Breast epithelium (tissue), 4 donors: ENCODE measurements at regions not wholly inside any gene's neighbourhood (a gene's known extent, or its start where the extent isn't known, plus 50 kb on each side); places are given as distances from the start of the nearest gene placed in this dataset.
A peak's percentile ranks its signal among the peaks of the same experiment; 100 is the strongest.

ENCODE experiments used
- DNase-seq, 2 donors: peaks; one replicate each; pipeline ENCODE4 v3.0.0-alpha.2; 2019; ENCODE audit warnings: low spot score in 2 of 2
- H3K27ac ChIP-seq, 2 donors: fragments of 200-600 bp; sonication (generic) in 1 of 2; one replicate each; pipeline ENCODE4 v1.5.1; 2016 to 2019; ENCODE audit warnings: mild to moderate bottlenecking in 1 of 2
- H3K27me3 ChIP-seq, 2 donors: fragments of 200-600 bp; sonication (generic) in 1 of 2; one replicate each; pipeline versions ENCODE4 v1.5.1 to v1.6.0; 2017 to 2019; ENCODE audit warnings: control low read depth in 1 of 2, mild to moderate bottlenecking in 1 of 2
- H3K36me3 ChIP-seq: fragments of 200-600 bp; one replicate; pipeline ENCODE4 v1.5.1; 2019
- H3K4me1 ChIP-seq, 2 donors: fragments of 200-600 bp; sonication (generic); one replicate each; pipeline ENCODE4 v1.5.1; 2016 to 2019; ENCODE audit warnings: control low read depth in 1 of 2
- H3K4me3 ChIP-seq, 3 donors: fragments of 200-600 bp; sonication (generic); 1 replicate in 2 of 3; 2 replicates in 1 of 3; pipeline ENCODE4 v1.5.1; 2016 to 2019; ENCODE audit warnings: mild to moderate bottlenecking in 3 of 3, moderate library complexity in 2 of 3
- H3K9me3 ChIP-seq, 2 donors: fragments of 200-600 bp; sonication (generic) in 1 of 2; one replicate each; pipeline ENCODE4 v1.5.1; 2016 to 2019; ENCODE audit warnings: control low read depth in 1 of 2
- POLR2A ChIP-seq: fragments of 450-650 bp; IDR thresholded peaks from one replicate; pipeline ENCODE4 v1.6.1; 2016; ENCODE audit warnings: antibody characterized with exemption, mild to moderate bottlenecking, moderate library complexity
- POLR2AphosphoS5 ChIP-seq, 3 donors: sonication (generic); formaldehyde crosslinking; IDR thresholded peaks; one replicate each; pipeline ENCODE4 v1.6.1; 2017; ENCODE audit warnings: antibody characterized with exemption in 3 of 3
- intact Hi-C: fragments of 100-400 bp; cut with DNase I; formaldehyde crosslinking; loops from one replicate; pipeline ENCODE4 v1.15.1; 2023; ENCODE audit warnings: low total_unique reads
- TF ChIP-seq, protein P1 (sequence below), 3 donors: fragments of 450-650 bp; IDR thresholded peaks; one replicate each; pipeline ENCODE4 v1.5.1; 2016 to 2017; ENCODE audit warnings: antibody characterized with exemption in 3 of 3, mild to moderate bottlenecking in 3 of 3, moderate library complexity in 3 of 3

DNA sequence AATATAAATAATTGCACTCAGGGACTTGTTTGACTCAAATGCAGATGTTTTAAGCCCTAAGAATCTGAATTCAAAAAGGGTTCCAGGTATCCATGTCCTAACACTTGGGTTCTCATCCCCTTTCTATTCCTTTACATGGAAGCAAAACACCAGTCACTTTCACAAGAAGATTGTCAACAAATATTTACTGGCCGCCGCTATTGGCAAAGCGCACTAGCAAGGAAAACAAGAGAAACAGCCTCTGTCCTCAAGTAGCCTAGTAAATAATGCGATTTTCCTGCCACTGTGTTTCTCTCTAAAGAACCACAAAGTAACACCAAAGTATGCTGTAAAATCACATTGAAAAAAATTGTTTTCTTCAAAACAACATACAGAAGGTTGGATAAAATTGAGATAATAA lies 66.7 kb upstream of the EZH2 start:
- H3K36me3 ChIP-seq = no peaks in the 10 kb centered on the region
- intact Hi-C loops = no loop called here
- no peak overlapping the region for H3K27ac ChIP-seq
- TF ChIP-seq POLR2A = no peak
- TF ChIP-seq POLR2AphosphoS5 (IDR thresholded peaks at IDR 0.05) = no peak
- TF ChIP-seq, protein P1, sequence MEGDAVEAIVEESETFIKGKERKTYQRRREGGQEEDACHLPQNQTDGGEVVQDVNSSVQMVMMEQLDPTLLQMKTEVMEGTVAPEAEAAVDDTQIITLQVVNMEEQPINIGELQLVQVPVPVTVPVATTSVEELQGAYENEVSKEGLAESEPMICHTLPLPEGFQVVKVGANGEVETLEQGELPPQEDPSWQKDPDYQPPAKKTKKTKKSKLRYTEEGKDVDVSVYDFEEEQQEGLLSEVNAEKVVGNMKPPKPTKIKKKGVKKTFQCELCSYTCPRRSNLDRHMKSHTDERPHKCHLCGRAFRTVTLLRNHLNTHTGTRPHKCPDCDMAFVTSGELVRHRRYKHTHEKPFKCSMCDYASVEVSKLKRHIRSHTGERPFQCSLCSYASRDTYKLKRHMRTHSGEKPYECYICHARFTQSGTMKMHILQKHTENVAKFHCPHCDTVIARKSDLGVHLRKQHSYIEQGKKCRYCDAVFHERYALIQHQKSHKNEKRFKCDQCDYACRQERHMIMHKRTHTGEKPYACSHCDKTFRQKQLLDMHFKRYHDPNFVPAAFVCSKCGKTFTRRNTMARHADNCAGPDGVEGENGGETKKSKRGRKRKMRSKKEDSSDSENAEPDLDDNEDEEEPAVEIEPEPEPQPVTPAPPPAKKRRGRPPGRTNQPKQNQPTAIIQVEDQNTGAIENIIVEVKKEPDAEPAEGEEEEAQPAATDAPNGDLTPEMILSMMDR (IDR thresholded peaks at IDR 0.05) = no peak
- H3K4me1 ChIP-seq = no peaks in the 10 kb centered on the region
- H3K9me3 ChIP-seq = no peaks in the 10 kb centered on the region
- no peak overlapping the region for H3K4me3 ChIP-seq
- no peak for DNase-seq
- no peaks in the 10 kb centered on the region for H3K27me3 ChIP-seq

DNA sequence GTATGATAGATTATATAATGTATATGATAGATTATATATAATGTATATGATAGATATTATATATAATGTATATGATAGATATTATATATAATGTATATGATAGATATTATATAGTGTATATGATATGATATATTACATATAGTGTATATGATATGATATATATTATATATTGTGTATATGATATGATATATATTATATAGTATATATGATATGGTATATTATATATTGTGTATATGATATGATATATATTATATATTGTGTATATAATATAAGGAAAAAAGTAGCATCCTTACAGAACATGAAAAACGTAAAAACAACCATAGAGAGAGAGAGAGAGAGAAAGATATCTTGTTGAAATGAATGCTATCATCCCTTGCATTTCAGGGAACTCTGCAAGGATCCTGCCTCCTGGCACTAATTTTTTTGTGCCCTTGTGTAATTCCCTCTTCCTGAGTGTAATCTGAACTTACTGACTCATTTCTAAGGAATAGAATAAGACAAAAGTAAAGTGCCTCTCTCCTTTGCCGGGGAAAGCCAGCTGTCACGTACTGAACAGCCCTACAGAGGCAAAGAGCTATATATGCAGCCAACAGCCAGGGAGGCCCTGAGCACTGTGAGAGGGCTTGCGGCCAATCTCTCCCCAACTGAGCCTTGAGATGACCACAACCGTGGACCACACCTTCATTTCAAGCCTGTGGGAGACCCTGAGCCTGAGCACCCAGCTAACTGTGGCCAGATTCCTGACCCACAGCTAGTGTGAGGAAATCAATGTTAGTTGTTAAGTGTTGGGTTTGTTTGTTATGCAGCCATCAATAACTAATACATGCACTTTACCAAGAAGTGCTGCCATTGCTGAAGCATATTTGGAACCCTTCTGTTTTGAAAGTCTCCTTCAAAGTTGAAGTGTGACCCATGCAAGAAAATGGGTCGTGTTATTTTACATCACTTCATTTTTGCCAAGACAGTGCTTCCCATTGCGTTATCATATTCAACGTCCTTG lies 61.1 kb upstream of the EZH2 start:
- intact Hi-C loops = no loop called here
- no peak overlapping the region for H3K27ac ChIP-seq
- H3K36me3 ChIP-seq = no peaks in the 10 kb centered on the region
- no peaks in the 10 kb centered on the region for H3K27me3 ChIP-seq
- no peak overlapping the region for H3K4me3 ChIP-seq
- H3K9me3 ChIP-seq = no peaks in the 10 kb centered on the region
- DNase-seq = no peak
- TF ChIP-seq POLR2AphosphoS5 (IDR thresholded peaks at IDR 0.05) (no peak), POLR2A (no peak)
- TF ChIP-seq, protein P1 (IDR thresholded peaks at IDR 0.05) = no peak
- no peaks in the 10 kb centered on the region for H3K4me1 ChIP-seq

DNA sequence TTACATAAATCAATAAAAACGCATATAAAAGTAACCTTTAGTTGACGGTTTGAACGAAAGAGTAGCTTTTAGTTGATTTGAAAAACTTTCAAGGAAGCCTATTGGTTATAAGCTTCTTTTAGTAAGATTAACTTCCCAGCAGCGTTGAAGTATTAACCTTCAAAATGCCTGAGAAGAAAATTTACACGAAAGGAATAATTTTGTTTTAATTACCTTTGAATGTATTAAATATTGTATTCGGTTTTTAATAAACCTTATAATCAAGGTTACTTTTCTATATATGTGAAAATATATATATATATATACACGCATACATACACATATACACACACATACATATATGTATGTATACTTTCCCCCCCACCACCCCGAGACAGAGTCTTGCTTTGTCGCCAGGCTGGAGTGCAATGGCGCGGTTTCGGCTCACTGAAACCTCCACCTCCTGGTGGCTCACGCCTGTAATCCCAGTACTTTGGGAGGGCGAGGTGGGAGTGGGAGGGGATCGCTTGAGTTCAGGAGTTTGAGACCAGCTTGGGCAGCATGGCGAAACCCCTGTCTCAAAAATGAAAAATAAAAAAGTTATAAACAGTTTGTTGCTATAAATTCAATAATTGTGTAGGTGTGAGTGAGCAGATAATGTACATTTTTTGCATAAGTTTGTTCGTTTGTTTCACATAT lies 57.6 kb upstream of the EZH2 start:
- no peak for TF ChIP-seq POLR2A
- TF ChIP-seq, protein P1 (IDR thresholded peaks at IDR 0.05) = peak; percentile 27 to 68 (median 55)
- H3K4me3 ChIP-seq = peak overlapping the region; percentile 55 to 77 (median 74)
- H3K9me3 ChIP-seq = no peaks in the 10 kb centered on the region
- H3K36me3 ChIP-seq = no peaks in the 10 kb centered on the region
- H3K27ac ChIP-seq = peak overlapping the region; percentile 82 to 91
- no peaks in the 10 kb centered on the region for H3K27me3 ChIP-seq
- intact Hi-C loops = no loop called here
- no peaks in the 10 kb centered on the region for H3K4me1 ChIP-seq
- DNase-seq = peak; percentile 46 to 70

DNA sequence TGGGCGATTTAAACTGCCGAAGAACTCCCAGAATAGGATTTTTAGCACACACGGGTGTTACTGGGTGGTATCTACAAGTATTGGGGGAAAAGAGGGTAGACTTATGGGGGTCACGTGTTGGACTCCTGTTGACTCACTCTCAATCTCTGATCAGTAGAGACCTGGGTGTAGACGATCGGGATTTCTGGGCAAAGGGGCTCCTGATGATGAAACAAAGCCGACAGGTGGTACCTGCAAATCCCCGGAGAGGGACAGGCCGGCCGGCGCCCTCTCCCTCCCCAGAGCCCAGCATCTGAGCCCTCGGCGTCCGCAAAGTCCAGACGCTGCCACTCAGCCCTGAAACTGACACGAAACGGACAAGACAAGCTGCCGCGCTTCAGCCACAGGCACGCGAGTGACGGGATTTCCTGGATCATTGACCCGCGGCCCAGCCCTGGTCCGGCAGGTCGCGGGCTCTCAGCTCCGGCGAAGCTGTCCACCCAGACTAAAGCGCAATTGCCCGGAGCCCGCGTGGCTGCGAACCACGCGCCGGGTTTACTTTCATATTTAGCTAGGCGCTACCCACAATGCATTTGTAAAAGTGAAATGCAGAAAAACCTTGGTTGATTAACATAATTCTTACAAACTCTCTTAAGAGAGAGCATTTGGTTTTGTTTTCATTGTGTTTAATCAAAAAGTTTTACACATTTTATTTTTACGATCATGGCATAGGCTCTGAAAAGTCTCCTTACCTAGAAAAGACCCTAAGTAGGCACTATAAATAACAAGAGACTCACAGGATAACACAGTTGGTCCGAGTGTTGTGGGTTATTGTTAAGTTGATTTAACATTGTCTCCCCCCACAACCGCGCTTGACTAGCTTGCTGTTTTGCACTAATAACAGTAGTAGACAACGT lies 56.9 kb upstream of the EZH2 start:
- Histone ChIP-seq H3K27me3 (no peaks in the 10 kb centered on the region), H3K9me3 (no peaks in the 10 kb centered on the region), H3K4me1 (no peaks in the 10 kb centered on the region), H3K4me3 (peak overlapping the region; percentile 55 to 77 (median 74)), H3K36me3 (no peaks in the 10 kb centered on the region), H3K27ac (peak overlapping the region; percentile 82 to 91)
- intact Hi-C loops = no loop called here
- TF ChIP-seq POLR2A (no peak), POLR2AphosphoS5 (IDR thresholded peaks at IDR 0.05) (peak; percentile 44 to 61 (median 59))
- TF ChIP-seq, protein P1 (IDR thresholded peaks at IDR 0.05) = no peak
- peak; percentile 60 to 69 for DNase-seq
